ENCODE measurements at regions not wholly inside any gene's neighbourhood (a gene's known extent, or its start where the extent isn't known, plus 50 kb on each side); places are given as distances from the start of the nearest gene placed in this dataset.
"Not testable (repeated sequence)": the region's sequence is repeated elsewhere in the genome, so short reads cannot be mapped to it uniquely, and the experiment has no call there.

GRCh38 chr10:10734356-10735064, 283.2 kb upstream of the CELF2 start:
- DNase-seq = no peak

GRCh38 chr10:10745291-10745690, 272.4 kb upstream of the CELF2 start:
- no peak for DNase-seq

GRCh38 chr10:10755490-10755889, 262.2 kb upstream of the CELF2 start:
- no peak for DNase-seq

- DNase-seq = no peak
Measured at GRCh38 chr10:10758306-10758705, 259.4 kb upstream of the CELF2 start.

- DNase-seq = not testable (repeated sequence)
Measured at GRCh38 chr10:10759806-10760205, 257.9 kb upstream of the CELF2 start.

- no peak for DNase-seq
Measured at GRCh38 chr10:10765017-10765416, 252.7 kb upstream of the CELF2 start.

GRCh38 chr10:10772411-10772810, 245.3 kb upstream of the CELF2 start:
- DNase-seq = no peak

GRCh38 chr10:10772874-10773508, 244.7 kb upstream of the CELF2 start:
- no peak for DNase-seq

- no peak for DNase-seq
Measured at GRCh38 chr10:10774416-10774815, 243.3 kb upstream of the CELF2 start.

GRCh38 chr10:10776363-10776762, 241.3 kb upstream of the CELF2 start:
- no peak for DNase-seq

GRCh38 chr10:10777279-10777678, 240.4 kb upstream of the CELF2 start:
- DNase-seq = no peak

- no peak for DNase-seq
Measured at GRCh38 chr10:10777723-10778122, 239.9 kb upstream of the CELF2 start.

GRCh38 chr10:10778959-10779358, 238.7 kb upstream of the CELF2 start:
- DNase-seq = no peak

- no peak for DNase-seq
Measured at GRCh38 chr10:10779511-10779910, 238.2 kb upstream of the CELF2 start.

GRCh38 chr10:10780746-10781145, 236.9 kb upstream of the CELF2 start:
- DNase-seq = no peak

GRCh38 chr10:10782603-10783002, 235.1 kb upstream of the CELF2 start:
- DNase-seq = no peak

GRCh38 chr10:10785627-10786026, 232.0 kb upstream of the CELF2 start:
- no peak for DNase-seq

GRCh38 chr10:10786109-10787090, 231.3 kb upstream of the CELF2 start:
- no peak for DNase-seq

GRCh38 chr10:10787586-10787985, 230.1 kb upstream of the CELF2 start:
- no peak for DNase-seq

GRCh38 chr10:10788761-10789160, 228.9 kb upstream of the CELF2 start:
- no peak for DNase-seq

- no peak for DNase-seq
Measured at GRCh38 chr10:10791869-10792268, 225.8 kb upstream of the CELF2 start.

- no peak for DNase-seq
Measured at GRCh38 chr10:10792681-10793080, 225.0 kb upstream of the CELF2 start.

GRCh38 chr10:10794046-10794445, 223.6 kb upstream of the CELF2 start:
- no peak for DNase-seq

- DNase-seq = no peak
Measured at GRCh38 chr10:10794791-10795191, 222.9 kb upstream of the CELF2 start.

Data from DMS53 (cell line).